ENCODE measurements at regions not wholly inside any gene's neighbourhood (a gene's known extent, or its start where the extent isn't known, plus 50 kb on each side); places are given as distances from the start of the nearest gene placed in this dataset.

- H3K4me1 ChIP-seq (replicated peaks in 1 of 2; ENCODE audit: control insufficient read depth in 2 of 2, insufficient read depth in 2 of 2, low read length in 2 of 2) = no peaks in the 10 kb centered on the region
- H3K79me2 ChIP-seq (ENCODE audit: control insufficient read depth, insufficient read depth, low read length) = no peaks in the 10 kb centered on the region
- H3K9me1 ChIP-seq (ENCODE audit: control insufficient read depth, insufficient read depth, low read length) = no peaks in the 10 kb centered on the region
- WGBS (ENCODE audit: insufficient coverage, low coverage, missing lambda C conversion rate) = 17% methylated on average over 6 of the region's 8 CpGs
- no peak overlapping the region for H3K4me2 ChIP-seq (ENCODE audit: insufficient read depth, low read length)
- H2AFZ ChIP-seq (ENCODE audit: low read depth, low read length) = no peak overlapping the region
- H3K9me3 ChIP-seq (replicated peaks; ENCODE audit: control insufficient read depth, insufficient read depth, low read depth, low read length) = no peaks in the 10 kb centered on the region
- no TSS peak for BruUV-seq (replicated peaks)
- CTCF ChIA-PET (ENCODE audit: low intra/inter-chr PET ratio) = no interaction called here
- in situ Hi-C loops (cut with MboI) = no loop called here
- intact Hi-C loops (cut with micrococcal nuclease) = no loop called here
- FAIRE-seq (no peak), ATAC-seq (no peak), DNase-seq (ENCODE audit: extremely low read depth in 1 of 4, low spot score in 3 of 4) (no peak)
- no peak overlapping the region for H3K9ac ChIP-seq (ENCODE audit: insufficient read depth in 1 of 2, low read depth in 2 of 2, low read length in 2 of 2)
- TF ChIP-seq EGR1 (conservative IDR thresholded peaks at IDR 0.05) (no peak), SMAD1 (IDR thresholded peaks at IDR 0.05; ENCODE audit: low read depth, low read length, partially characterized antibody) (no peak), POLR2B (IDR thresholded peaks at IDR 0.05; ENCODE audit: low read depth, partially characterized antibody) (no peak), VEZF1 (CRISPR knock-in tag; IDR thresholded peaks at IDR 0.05) (no peak), SPI1 (IDR thresholded peaks at IDR 0.05; ENCODE audit: borderline replicate concordance, low read depth, low read length) (no peak), TFAP4 (CRISPR knock-in tag; IDR thresholded peaks at IDR 0.05; ENCODE audit: borderline replicate concordance) (no peak), ASH1L (IDR thresholded peaks at IDR 0.05; ENCODE audit: borderline replicate concordance, low read depth, partially characterized antibody) (no peak), GTF3C2 (IDR thresholded peaks at IDR 0.05; ENCODE audit: borderline replicate concordance, extremely low read depth, insufficient read length) (no peak)
- H4K20me1 ChIP-seq (replicated peaks; ENCODE audit: control insufficient read depth, insufficient read depth, low read length) = no peaks in the 10 kb centered on the region
- POLR2A ChIA-PET = no interaction called here
- no peak overlapping the region for H3K27ac ChIP-seq (ENCODE audit: extremely low read depth, low read depth, low read length)
- no peaks in the 10 kb centered on the region for H3K36me3 ChIP-seq (ENCODE audit: control insufficient read depth, insufficient read depth, low read length)
- no peak overlapping the region for H3K4me3 ChIP-seq
- no peaks in the 10 kb centered on the region for H3K27me3 ChIP-seq (ENCODE audit: control insufficient read depth in 2 of 2, insufficient read depth in 2 of 2, low read length in 2 of 2)
These were observed 826.4 kb downstream of the EPHA4 start for GRCh38 chr2:220745682-220746081.

Data from K562 (cell line).